Aorta (tissue), 5 donors: ENCODE measurements at regions not wholly inside any gene's neighbourhood (a gene's known extent, or its start where the extent isn't known, plus 50 kb on each side); places are given as distances from the start of the nearest gene placed in this dataset.

ENCODE experiments used
- ATAC-seq: fragments of 200-7000 bp; cut with Tn5 transposase; one replicate; pipeline ENCODE4 v1.9.1; 2022; ENCODE audit warnings: moderate library complexity; ENCODE audit not compliant: low FRiP score
- DNase-seq, 2 donors: peaks; one replicate each; pipeline ENCODE4 v3.0.0-alpha.2; 2020
- H3K27ac ChIP-seq, 2 donors: one replicate each; pipeline ENCODE4 v1.5.1; 2013; ENCODE audit warnings: low read length in 2 of 2, mild to moderate bottlenecking in 2 of 2, moderate library complexity in 2 of 2, control low read depth in 1 of 2, inconsistent platforms in 1 of 2, low read depth in 1 of 2
- H3K27me3 ChIP-seq, 2 donors: one replicate each; pipeline ENCODE4 v1.6.1; 2013; ENCODE audit warnings: control low read depth in 1 of 2, low read length in 1 of 2, mild to moderate bottlenecking in 1 of 2, moderate library complexity in 1 of 2; ENCODE audit not compliant: insufficient read depth in 2 of 2, control insufficient read depth in 1 of 2
- H3K36me3 ChIP-seq, 2 donors: one replicate each; pipeline ENCODE4 v1.6.1; 2013; ENCODE audit warnings: control low read depth in 1 of 2, low read length in 1 of 2, mild to moderate bottlenecking in 1 of 2; ENCODE audit not compliant: insufficient read depth in 2 of 2, control insufficient read depth in 1 of 2
- H3K4me1 ChIP-seq, 2 donors: one replicate each; pipeline ENCODE4 v1.6.1; 2013; ENCODE audit warnings: low read length in 2 of 2, control low read depth in 1 of 2, mild to moderate bottlenecking in 1 of 2, moderate library complexity in 1 of 2; ENCODE audit not compliant: insufficient read depth in 2 of 2, control insufficient read depth in 1 of 2
- H3K4me3 ChIP-seq, 2 donors: one replicate each; pipeline ENCODE4 v1.5.1; 2013; ENCODE audit warnings: low read length in 2 of 2, control low read depth in 1 of 2, mild to moderate bottlenecking in 1 of 2
- H3K9me3 ChIP-seq: one replicate; pipeline ENCODE4 v1.6.1; 2013; ENCODE audit warnings: mild to moderate bottlenecking, low read length; ENCODE audit not compliant: control insufficient read depth
- WGBS, 2 donors: extraction: QIAGEN DNeasy Blood & Tissue Kit; methylation state at CpG; one replicate each; pipeline ENCODE4 v1.1.7; 2013; 5-methylcytosine and 5-hydroxymethylcytosine counted together
- intact Hi-C, 2 donors: fragments of 100-400 bp; cut with DNase I; formaldehyde crosslinking; loops; one replicate each; pipeline versions ENCODE4 v1.14.2 to v1.15.0; 2022
- donor health status: healthy with polysubstance abuse.
- donor health status: Bipolar disorder and iron deficiency.
- donor health status: DM: no; HTN: no; CAD: no.
- donor health status: DM: no; HTN: no; CAD: no.
- donor health status: DM: yes; HTN: yes; CAD: no.

- ATAC-seq (no peak), DNase-seq (no peak)
- H3K9me3 ChIP-seq = no peaks in the 10 kb centered on the region
- no peak overlapping the region for H3K27ac ChIP-seq
- H3K36me3 ChIP-seq = no peaks in the 10 kb centered on the region
- H3K27me3 ChIP-seq = no peaks in the 10 kb centered on the region
- 59 to 65% methylated on average over 3 of the region's 3 CpGs for WGBS, 2 donors
- no peaks in the 10 kb centered on the region for H3K4me1 ChIP-seq
- H3K4me3 ChIP-seq = no peak overlapping the region
- intact Hi-C loops = no loop called here
Measured at GRCh38 chr3:72698154-72698917, 149.9 kb downstream of the SHQ1 start.

- no peaks in the 10 kb centered on the region for H3K4me1 ChIP-seq
- 92 to 93% methylated on average over 2 of the region's 2 CpGs for WGBS, 2 donors
- H3K4me3 ChIP-seq = no peak overlapping the region
- no peaks in the 10 kb centered on the region for H3K36me3 ChIP-seq
- no peaks in the 10 kb centered on the region for H3K27me3 ChIP-seq
- H3K27ac ChIP-seq = no peak overlapping the region
- intact Hi-C loops = no loop called here
- DNase-seq (no peak), ATAC-seq (no peak)
- H3K9me3 ChIP-seq = no peaks in the 10 kb centered on the region
Measured at GRCh38 chr3:72697717-72698116, 150.5 kb downstream of the SHQ1 start.

DNA sequence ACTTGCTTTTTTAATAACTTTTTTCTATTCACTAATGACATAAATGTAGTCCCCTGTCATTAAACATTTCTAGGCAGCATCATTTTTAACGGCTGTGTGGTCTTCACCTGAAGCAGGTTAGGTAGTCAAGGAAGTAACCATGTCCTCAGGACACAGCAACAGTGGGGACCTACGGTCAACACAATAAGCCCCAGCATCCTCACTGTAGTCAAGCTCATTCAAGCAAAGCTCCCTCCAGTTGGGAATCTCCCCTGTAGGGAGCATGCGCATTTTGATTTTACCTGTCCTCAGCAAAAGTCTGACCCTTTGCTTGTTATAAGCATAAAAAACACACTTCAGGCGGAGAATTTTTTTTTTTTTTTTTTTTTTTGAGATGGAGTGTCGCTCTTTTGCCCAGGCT lies 151.4 kb downstream of the SHQ1 start:
- no peaks in the 10 kb centered on the region for H3K4me1 ChIP-seq
- WGBS, 2 donors = 91 to 94% methylated on average over 5 of the region's 5 CpGs
- no peak overlapping the region for H3K4me3 ChIP-seq
- H3K27me3 ChIP-seq = no peaks in the 10 kb centered on the region
- no peak for DNase-seq
- H3K27ac ChIP-seq = no peak overlapping the region
- intact Hi-C loops = no loop called here
- H3K9me3 ChIP-seq = no peaks in the 10 kb centered on the region
- H3K36me3 ChIP-seq = no peaks in the 10 kb centered on the region
- no peak for ATAC-seq

- DNase-seq = no peak
- no peak for ATAC-seq
- H3K9me3 ChIP-seq = no peaks in the 10 kb centered on the region
- no peak overlapping the region for H3K4me3 ChIP-seq
- no peak overlapping the region for H3K27ac ChIP-seq
- 66 to 76% methylated on average over 6 of the region's 6 CpGs for WGBS, 2 donors
- intact Hi-C loops = no loop called here
- H3K36me3 ChIP-seq = no peaks in the 10 kb centered on the region
- H3K4me1 ChIP-seq = no peaks in the 10 kb centered on the region
- no peaks in the 10 kb centered on the region for H3K27me3 ChIP-seq
Measured at GRCh38 chr3:72694398-72694797, 153.8 kb downstream of the SHQ1 start.

- ATAC-seq (no peak), DNase-seq (no peak)
- 83 to 84% methylated on average over 9 of the region's 9 CpGs for WGBS, 2 donors
- H3K4me1 ChIP-seq = no peaks in the 10 kb centered on the region
- no peak overlapping the region for H3K4me3 ChIP-seq
- no peaks in the 10 kb centered on the region for H3K36me3 ChIP-seq
- H3K9me3 ChIP-seq = no peaks in the 10 kb centered on the region
- intact Hi-C loops = no loop called here
- H3K27ac ChIP-seq = no peak overlapping the region
- H3K27me3 ChIP-seq = no peaks in the 10 kb centered on the region
Measured at GRCh38 chr3:72692990-72693389, 155.3 kb downstream of the SHQ1 start.

- H3K27me3 ChIP-seq = no peaks in the 10 kb centered on the region
- WGBS, 2 donors = 92 to 96% methylated on average over 5 of the region's 5 CpGs
- no peaks in the 10 kb centered on the region for H3K9me3 ChIP-seq
- no peaks in the 10 kb centered on the region for H3K4me1 ChIP-seq
- ATAC-seq (no peak), DNase-seq (no peak)
- H3K36me3 ChIP-seq = no peaks in the 10 kb centered on the region
- H3K4me3 ChIP-seq = no peak overlapping the region
- intact Hi-C loops = no loop called here
- H3K27ac ChIP-seq = no peak overlapping the region
Measured at GRCh38 chr3:72690629-72691028, 157.6 kb downstream of the SHQ1 start.

DNA sequence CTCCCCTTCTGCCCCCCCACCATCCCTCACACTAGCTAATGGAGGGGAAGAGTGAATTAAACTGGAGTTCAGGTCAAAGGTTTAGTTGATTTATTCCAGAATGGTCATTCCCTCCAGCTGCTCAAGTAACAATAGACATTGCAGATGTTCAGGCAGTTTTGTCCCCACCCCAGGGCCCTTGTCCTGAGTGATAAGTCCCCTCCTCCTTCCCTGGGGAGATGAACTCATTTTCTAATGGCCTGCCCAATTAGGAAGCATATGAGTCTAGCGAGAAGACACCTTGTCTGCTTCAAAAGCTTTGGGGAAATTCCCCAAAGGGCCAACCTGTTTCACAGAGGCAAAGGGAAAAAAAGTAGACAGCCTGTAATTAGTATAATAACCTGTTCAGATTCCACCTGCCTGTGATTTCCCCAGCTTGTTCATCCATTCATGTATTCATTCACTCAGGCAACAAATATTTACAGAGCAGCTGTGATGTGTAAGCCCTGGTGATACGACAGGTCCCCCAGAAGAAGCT lies 165.3 kb downstream of the SHQ1 start:
- Histone ChIP-seq H3K36me3 (no peaks in the 10 kb centered on the region), H3K27ac (no peak overlapping the region), H3K4me3 (no peak overlapping the region), H3K4me1 (no peaks in the 10 kb centered on the region), H3K27me3 (no peaks in the 10 kb centered on the region), H3K9me3 (peaks cover 2% of the 10 kb centered on the region)
- DNase-seq = no peak
- ATAC-seq = no peak
- intact Hi-C loops = no loop called here
- WGBS, 2 donors = 79 to 97% methylated on average over 2 of the region's 2 CpGs

- DNase-seq = no peak
- no peaks in the 10 kb centered on the region for H3K27me3 ChIP-seq
- ATAC-seq = no peak
- whole genome bisulfite sequencing, 2 donors = 86 to 87% methylated on average over 6 of the region's 6 CpGs
- intact Hi-C loops = no loop called here
- no peak overlapping the region for H3K27ac ChIP-seq
- no peaks in the 10 kb centered on the region for H3K36me3 ChIP-seq
- no peaks in the 10 kb centered on the region for H3K4me1 ChIP-seq
- no peak overlapping the region for H3K4me3 ChIP-seq
- H3K9me3 ChIP-seq = peaks cover 2% of the 10 kb centered on the region
Measured at GRCh38 chr3:72681598-72681997, 166.6 kb downstream of the SHQ1 start.

DNA sequence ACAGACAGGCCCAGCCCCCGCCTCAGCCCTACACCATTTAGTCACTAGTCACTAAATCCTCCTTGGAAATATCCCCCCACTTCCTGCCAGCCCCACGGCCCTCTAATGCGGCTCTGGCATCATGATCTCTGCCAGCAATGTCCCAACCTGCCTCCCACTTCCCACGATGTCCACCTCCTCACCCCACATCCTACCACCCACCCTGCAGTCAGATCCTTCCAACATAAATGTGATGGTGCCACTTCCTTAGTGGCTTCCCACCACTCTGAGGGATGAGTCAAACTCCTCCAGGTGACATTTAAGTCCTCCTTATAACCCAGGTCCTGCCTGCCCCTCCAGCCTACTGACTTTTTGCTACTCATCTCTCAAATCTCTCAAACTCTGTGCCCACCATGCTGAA lies 167.5 kb downstream of the SHQ1 start:
- Histone ChIP-seq H3K36me3 (no peaks in the 10 kb centered on the region), H3K9me3 (peaks cover 2% of the 10 kb centered on the region), H3K27me3 (no peaks in the 10 kb centered on the region), H3K27ac (no peak overlapping the region), H3K4me3 (no peak overlapping the region), H3K4me1 (no peaks in the 10 kb centered on the region)
- no peak for DNase-seq
- ATAC-seq = no peak
- WGBS, 2 donors = 68 to 81% methylated on average over 4 of the region's 4 CpGs
- intact Hi-C loops = no loop called here
